Amygdala (tissue), 56 donors: ENCODE measurements at regions not wholly inside any gene's neighbourhood (a gene's known extent, or its start where the extent isn't known, plus 50 kb on each side); places are given as distances from the start of the nearest gene placed in this dataset.
A peak's percentile ranks its signal among the peaks of the same experiment; 100 is the strongest.

Source experiments
- DNase-seq, 56 donors: peaks; one replicate each; lab custom pipeline; 2025; lab: John Stamatoyannopoulos, UW

DNA sequence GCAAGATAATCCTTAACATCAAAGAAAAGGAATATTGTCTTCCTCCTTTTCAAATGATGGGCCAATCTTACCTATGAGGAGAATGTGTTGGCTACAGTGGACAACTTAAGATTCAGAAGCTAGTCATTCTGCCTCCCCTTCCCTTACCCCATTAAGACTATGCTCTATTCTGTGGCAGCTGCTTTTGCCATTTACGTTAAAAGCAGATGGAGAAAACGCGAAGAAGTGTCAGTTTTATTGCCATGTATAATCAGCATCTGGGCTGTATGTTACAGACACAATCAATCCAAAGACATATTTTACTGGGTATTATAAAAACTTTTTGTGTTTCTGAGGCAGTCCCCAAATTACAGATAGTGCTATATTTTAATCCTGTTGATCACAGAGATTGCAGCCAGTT is 196.1 kb upstream of the PACRGL start:
- no peak for DNase-seq

DNA sequence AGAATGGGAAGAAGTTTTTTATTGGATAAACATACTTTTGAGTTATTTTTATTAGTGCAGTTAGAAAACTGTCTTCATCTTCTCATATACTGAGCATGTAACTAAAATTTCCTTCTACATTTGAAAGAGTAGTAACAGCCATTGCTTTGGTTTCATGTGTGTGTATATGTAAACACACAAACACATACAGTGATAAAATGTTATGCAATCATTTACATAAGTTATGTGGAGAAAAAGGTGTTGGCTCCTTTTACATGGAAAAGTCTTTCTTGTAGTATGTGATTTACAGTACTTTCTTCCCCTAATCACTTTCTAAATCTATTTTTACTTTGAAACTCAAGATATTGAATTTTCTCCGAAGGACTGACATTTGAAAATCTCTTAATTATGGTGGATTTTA is 194.3 kb upstream of the PACRGL start:
- DNase-seq: no peak

DNA sequence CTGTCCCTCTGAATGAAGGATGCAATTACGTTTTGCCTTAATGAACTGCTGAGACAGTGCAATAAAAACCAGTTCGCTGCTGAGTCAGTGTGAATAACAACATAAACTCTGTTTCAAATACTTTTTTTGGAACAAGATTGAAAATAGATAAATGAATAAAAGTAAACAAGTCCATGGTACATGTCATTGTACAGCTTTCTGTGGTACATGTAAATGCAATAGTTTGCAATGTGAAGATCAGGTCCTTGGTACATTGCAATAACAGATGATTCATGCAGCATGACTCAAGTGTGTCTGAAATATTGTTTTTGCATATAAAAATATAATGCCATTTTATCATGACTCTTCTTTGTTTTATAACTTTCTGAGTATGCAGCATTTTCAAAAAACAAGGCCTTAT is 193.4 kb upstream of the PACRGL start:
- DNase-seq: no peak

DNA sequence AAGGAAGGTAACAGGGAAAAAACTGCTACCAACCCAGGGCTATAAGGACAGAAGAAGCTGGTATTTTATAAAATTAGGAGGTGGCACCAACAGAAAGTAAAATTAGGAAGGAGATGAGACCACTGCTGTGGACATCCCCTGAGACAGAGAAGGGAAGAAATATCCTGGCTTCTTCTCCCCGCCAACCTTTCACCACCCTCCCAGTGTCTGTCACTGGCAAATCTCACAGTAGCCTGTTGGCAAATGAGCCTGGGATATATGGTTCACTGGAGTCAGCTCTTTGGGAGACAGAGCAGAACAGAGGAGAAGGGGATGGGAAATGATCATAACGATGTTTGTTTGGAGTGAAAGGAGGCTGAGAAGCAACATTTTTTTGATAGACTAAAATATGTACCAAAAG is 190.9 kb upstream of the PACRGL start:
- no peak for DNase-seq

DNA sequence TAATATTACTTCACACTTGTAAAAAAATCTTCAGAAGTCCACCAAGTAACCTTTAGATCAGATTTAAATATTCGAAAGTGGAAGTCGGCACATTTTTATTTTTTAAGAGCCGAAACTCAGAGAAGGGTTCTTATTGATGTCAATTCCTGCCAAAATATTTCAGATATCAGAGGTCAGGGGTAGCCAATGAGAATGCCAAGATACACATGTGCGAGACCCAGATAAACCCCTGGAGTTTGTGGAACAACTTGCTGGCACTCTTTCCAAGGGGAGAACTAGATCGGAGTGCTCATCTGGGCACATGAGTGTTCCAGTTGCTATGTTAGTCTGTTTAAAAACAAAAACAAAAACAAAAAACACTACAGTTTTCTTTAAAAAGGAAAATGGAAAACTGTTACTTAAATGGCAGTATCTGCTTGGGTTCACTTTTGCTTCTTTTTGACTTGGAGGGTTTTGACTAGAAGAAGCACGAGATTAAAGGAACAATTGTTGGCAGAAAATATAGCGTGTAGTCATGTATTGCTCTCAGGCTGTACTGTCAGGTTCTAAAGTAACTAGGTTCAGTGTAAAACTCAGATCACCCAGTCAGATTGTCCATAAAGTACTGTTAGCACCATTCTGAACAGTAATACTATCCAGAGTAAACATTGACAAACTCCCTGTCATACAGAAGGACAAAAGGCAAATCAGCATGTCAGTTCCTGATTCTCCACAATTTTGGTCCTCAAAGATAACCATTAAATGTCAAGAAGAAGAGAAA is 188.0 kb upstream of the PACRGL start:
- no peak for DNase-seq

DNA sequence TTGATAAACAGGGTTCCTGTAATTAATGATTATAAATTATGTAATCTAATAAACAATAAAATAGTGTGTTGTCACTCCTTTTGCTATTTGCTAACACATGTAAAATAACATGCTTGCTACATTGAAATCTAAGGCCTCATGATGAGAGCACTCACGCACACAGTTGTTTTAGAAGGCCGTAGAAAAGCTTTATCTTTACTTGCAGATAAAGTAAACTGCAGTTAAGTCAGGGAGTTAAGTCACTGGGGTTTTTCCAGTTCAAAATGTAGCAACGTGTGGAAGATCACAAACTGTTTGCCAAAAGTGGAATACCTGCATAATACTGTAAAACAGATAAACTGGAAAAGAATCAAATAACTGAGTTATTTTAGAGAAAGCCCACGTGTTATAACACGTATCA is 187.3 kb upstream of the PACRGL start:
- no peak for DNase-seq

DNA sequence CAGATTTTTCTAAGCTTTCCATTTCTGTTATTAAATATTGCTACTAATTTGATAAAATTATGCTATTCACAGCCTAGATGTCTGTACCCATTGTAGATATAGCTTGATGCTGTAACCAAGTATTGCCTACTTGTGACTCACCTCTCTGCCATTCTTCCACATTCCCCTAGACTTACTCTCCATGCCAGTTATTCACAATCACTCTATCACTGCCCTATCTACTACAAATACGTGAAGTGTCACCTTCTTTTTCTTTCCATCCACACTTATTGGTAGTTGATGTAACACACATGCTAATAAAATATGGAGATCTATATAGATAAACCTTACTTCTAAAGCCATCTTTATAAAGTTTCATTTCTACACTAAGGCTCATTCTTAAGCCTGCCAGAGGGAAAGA is 179.4 kb upstream of the PACRGL start:
- DNase-seq: no peak

DNA sequence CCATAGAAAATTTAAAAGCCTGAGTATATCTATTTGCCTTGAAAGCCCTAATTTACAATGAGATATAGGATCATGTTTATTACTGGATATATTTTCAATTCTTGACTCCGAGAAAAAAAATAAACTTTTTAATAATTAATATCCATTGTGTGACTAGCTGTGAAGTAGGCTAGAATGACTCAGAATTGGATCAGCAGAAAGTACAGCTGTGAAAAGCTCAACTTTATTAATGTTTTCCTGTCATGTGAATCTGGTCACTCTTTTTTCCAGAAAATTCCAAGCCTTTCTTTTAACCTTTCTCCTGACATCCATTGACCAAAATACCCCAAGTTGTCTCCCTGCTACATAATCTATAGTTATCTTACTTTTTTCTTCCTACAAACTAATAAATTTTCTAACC is 171.8 kb upstream of the PACRGL start:
- DNase-seq: no peak

DNA sequence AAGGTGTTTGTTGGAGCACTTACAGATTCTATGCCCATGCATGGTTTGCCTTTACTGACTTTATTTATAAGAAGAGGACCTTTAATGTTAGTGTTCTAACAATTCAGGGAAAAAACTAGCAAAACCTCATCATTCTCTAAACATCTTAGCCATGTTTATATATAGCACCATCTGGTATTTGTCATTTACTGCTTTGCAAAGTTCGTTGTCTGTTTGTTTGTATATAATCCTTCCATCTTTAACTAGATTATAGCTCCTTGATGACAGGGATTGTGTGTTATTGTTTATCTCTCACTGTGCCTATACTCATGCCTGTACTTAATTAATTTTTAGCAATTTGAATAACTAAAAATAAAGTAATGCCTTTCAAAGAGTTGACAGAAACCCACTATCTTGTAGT is 170.6 kb upstream of the PACRGL start:
- DNase-seq: no peak

DNA sequence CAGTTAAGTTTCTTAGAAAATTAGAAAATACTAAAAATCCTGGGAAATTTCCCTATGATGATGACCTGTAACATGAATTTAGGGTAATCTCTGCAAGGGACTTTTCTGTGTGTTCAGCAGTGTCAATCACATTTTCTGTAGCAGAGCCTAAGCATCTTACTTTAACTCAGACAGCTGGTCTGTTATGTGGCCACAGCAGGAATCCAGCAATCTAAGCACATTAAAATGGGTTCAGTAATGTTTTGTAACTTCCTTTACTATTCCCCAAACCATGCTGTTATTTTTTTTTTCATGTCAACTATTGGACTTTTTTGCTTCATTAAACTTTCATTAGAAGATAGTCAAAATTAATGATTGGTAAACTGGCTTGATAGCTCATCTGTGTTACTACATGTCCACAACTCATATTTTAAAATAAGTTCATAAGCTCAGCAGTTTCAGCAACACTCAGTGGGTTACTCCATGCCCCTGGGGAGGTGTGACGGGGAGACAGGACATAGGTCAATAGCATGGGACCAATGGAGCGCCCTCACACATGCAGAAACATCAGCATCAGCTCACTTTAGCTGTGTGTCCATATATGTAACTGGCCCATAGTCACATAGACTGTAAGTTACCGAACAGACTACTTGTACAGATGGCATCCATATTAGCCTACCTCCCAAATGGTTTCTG is 168.0 kb upstream of the PACRGL start:
- DNase-seq: no peak

DNA sequence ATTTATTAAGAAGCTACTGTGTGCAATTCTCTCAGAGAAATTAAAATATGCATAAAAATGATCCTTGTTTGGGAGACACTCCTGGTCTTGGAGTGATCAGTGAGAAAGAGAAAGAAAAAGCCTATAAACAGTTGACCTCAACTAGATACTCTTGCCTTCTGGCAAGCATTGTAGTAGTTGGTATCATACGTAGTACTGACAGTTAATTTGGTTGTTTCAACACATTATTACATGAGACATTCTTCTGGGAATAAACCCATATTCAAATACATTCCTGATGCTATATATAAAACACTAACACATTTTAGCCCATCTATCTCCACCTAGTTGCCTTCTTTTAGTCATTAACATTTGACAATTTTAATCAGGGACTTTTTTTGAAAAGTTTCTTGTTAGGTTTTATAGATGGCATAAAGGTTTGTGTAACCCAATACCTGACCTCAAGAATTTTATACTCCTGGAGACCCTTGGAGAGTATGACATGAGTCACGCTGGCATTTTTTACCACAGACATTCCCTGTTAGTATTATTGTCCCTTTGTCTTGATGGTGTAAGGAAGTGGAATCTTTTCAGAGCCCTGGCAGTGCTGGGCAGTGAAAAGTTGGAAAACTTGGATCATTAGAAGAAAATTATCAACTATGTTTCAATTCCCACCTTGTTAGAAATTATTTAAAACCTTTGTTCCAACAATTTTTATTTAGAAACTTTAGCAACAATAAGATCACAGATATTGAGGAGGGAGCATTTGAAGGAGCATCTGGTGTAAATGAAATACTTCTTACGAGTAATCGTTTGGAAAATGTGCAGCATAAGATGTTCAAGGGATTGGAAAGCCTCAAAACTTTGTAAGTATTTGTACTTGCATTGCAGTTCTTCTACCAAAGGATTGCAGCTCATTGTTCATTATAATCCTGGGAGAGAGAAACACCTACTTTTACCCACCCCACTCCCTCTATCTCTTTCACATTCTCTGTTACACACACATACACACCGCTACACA is 167.1 kb upstream of the PACRGL start:
- no peak for DNase-seq

DNA sequence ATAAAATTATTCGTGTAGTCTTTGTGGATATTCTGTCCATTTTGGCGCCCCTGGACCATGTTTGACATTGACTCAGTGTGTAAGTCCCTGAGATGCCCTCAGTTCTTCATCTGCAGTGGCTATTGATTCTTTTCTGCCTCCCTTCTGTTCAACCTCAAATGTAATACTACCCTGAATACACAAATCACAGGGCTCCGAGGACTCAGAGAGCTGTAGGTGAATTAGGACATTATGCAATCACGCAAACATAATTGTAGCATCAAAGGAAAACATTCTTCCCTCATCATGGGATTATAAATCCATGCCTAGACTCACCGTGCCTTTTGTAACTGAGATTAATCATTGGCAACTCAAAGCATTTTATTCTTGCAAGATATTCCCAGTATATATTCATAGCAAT is 161.4 kb upstream of the PACRGL start:
- no peak for DNase-seq

DNA sequence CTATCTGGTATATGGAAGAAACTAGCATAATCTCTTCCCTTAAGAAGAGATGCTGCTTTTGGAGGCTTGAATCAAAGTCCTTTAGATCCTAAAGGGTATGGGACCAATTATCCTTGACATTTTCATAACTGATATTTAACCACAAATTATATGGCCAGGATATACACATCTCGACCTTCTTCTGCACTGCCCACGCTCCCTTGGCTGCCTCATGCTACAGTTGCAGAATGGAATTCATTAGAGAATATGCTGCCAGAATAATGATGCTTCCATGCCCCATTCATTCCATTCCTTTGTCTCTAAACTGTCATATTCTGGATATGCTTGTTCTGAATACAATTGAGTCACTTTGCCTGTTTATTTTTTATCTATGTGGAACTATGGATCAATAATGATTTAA is 157.1 kb upstream of the PACRGL start:
- no peak for DNase-seq

DNA sequence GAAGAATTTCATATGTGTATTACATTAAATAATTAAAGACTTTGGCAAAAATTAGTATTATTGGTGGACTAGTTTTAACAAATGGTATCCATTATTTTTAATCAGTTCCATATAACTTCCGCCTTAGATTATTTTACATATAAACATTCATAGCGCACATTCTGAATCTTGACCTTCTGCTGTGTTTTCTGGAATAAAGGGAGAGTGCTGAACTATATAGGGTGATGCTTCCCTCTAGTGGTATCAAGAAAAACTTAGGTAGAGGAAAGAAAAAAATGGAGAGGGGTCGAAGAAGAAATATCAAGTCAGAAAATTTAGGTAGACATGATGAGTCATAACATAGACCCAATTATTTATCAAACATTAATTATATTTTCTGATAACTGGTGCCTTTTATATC is 155.6 kb upstream of the PACRGL start:
- DNase-seq: peak in 1 of 56 donors; percentile 13

DNA sequence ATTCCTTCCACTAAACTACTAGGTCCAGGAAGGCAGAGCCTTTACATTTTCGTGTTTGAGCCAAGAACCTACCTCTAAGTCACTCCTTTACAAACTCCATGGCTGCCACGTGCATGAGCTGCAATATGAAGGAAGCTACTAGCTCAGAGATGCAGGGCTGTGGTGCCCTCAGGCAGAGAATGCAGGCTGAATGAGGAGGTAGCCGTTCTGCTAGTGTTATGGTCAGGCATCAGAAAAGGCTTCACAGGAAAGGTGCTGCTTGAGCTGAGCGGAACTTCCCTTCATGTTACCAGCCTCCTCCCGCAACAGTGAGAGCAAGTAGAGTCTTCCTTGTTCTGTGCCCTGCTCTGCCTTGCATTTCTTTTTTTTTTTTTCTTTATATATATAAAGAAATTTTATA is 148.3 kb upstream of the PACRGL start:
- DNase-seq: no peak

DNA sequence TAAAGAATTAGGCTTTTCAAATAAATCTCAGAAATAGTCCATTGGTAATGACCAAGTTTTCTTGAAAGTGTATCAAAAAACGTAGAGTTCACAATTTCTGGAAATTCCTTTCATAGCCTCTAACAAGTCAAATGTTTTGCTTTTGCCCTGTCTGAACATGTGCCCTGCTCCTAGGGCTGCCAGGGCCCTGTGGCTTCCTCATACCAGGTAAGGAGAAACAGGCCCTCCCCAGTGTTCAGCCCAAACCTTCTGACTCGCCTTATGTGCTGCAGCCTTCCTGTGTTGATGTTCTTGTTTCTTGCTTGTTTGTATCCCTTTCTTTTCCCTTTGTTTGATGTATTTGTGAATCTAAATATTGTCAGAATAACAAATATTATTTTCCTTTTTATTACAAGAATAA is 146.1 kb upstream of the PACRGL start:
- DNase-seq: no peak

DNA sequence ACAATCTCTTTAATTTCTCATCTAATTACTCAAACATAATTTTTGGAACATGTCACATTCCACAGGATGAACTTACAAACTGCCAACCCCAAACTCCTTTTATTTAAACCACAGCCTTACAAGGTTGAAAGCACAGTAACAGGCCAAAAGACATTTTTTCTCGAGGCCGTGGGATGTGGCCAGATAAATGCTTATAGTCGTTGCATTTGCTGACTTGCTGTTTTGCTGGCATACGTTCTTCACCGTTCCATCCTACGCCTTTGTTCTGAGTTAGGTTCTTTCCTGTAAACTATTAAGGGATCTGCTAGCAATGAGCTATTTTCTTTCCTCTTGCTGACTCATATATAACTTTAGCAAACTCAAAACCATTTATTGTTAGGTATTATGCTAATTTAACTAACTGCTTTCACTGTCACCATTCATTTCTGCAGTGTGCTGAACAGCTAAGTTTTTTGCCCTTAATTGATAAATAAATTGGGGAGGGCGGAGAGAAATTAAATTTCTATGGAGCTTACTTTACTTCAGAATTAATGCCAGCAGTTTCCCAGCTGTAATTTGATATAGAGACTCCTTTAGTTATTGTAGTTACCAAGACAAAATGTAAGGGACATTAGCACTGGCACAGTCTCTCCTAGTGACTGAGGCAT is 135.1 kb upstream of the PACRGL start:
- peak in 1 of 56 donors; percentile 7 for DNase-seq

DNA sequence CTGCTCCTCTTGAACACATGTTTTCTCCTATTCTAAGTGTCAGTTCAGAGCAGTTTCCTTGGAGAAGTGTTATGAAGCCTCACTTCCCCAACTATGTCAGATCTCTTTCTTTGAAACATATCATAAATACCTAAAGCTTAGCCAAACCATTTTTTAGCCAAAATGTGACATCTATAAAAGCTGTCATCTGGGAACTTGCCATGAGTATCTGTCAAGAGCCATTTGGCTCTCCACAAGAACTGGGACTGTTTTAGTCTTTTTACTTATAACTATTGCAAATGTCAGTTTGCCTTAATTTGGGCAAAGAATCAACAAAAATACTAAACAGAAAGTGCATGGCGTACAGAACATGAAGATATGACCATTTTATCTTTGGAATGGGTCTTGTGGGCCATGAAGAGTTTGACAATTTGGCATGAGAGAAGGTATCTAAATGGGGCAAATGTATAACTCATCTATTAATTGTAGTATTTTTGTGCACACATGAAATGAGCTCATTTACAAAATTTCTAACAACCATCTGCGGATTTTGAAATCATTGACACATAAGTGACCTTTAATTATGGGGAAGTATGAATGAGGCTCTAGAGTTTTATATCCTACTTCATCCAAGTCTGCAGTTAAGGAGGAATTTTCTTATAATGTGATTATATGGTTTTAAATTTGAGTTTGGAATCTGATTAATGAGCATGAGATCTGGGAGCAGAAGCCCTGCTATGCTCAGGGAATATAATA is 129.1 kb upstream of the PACRGL start:
- no peak for DNase-seq

DNA sequence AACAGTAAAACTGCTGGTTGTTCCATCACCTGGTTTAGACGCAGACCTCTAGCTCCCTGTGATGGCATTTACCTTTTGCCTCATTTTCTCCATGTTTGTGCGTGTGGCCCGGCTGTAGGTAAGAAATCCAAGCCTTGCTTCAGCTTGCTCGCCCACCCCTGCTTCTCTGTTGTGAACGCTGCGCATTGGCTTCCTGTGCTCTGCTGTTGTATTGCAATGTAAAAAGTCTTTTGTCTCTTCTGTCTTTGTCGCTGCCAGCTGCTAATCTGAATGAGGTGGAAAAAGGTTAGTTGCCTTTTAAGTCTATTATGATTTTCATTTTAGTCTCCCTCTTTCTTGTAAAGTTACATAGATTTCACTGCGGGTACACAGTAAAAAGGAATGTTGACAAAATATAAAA is 127.3 kb upstream of the PACRGL start:
- DNase-seq: no peak

DNA sequence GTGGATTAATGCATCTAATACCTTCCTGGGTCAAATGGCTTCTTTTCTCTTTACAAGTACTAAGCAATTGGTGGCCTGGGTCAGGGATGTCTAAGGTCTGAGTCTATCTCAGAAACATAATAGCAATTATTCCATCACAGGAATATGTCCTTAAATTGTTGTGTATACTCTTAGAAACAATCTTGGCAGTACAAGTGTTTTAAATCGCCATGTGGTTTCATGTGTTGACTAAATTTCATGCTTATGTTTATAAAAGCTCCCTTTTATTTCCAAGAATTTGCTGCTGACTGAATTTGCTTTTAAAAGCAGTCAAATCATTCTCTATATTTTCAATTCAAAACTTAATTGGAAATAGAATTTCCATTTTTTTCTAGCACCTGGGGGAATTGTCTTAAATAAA is 125.3 kb upstream of the PACRGL start:
- DNase-seq: no peak
